NCI-H345 treated with DMSO at 0.1 percent for 48 hours (cell line): ENCODE measurements at regions not wholly inside any gene's neighbourhood (a gene's known extent, or its start where the extent isn't known, plus 50 kb on each side); places are given as distances from the start of the nearest gene placed in this dataset.

Experiments used
- DNase-seq: peaks from one replicate; lab custom pipeline; 2025; ENCODE audit not compliant: unreplicated experiment; lab: John Stamatoyannopoulos, UW

DNA sequence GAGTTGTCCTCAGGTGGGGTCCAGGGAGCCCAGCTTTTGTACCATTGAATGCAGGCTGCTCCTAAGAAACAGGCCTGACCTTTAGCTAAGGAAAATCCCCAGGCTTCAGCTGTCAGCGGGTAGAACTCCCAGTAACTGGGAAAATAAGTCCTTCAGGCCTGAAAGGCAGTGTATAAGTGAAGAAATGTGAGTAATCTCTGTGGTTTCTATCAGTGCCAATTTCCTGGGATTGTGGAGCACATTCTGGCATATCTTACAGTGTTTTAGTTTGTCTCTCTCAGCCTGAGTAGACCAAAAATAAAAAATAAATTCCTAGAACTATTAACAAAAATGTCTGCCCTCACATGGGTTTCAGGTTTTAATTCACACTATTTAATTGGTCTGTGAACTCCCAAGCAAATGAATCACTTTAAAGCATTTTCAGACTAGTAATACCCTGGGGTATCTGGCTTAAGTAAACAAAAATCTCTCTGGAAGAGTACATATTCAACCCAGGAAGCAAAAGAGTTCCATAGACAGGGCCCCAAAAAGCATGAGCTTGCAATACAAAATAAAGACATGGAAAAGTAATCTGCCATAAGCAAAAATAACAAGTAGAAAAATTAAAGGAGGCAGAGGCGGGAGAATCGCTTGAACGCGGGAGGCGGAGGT lies 566.2 kb upstream of the NOX3 start:
- no peak for DNase-seq

GRCh38 chr6:156017838-156018237 lies 562.2 kb upstream of the NOX3 start:
- no peak for DNase-seq

- DNase-seq, result no peak
Observed at GRCh38 chr6:156016186-156016976, 560.7 kb upstream of the NOX3 start.

- no peak for DNase-seq
Observed at GRCh38 chr6:156013155-156013554, 557.5 kb upstream of the NOX3 start.

DNA sequence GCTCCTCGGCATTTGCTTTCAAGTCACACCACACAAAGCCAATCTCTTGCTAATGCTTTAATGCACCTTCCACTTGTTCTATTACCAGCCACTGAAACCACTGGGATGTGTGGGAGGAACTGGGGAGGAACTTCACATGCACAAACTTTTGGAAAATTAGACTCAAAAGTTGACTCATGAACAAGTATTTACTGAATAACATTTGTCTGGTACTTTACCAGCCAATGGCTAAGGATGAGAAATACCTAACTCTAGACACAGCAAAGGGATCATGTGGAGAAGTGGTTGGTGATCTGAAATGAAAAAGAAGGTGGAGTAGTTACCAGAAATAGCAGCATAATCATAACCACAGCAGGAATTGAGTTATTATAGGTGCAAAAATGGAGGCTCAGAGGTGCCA lies 554.0 kb upstream of the NOX3 start:
- no peak for DNase-seq

- no peak for DNase-seq
Observed at GRCh38 chr6:156004796-156005195, 549.2 kb upstream of the NOX3 start.

DNA sequence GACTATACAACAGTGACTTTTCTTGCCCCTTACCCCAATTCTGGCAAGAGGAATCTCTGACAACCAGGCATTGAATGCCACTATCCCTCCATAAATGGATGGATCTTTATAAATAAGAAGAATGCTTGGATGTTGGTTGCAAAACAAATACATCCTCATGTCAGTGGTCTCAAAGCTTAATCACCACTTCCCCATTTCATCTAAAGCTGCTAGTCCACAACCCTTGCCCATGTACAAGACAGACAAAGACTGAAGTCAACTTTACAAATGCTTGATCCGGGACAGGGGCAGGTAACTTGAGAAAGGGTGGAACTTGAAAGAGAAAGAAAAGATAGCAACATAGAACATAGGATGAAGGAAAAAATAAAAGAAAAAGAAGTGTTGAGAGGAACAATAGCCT lies 540.5 kb upstream of the NOX3 start:
- no peak for DNase-seq

DNA sequence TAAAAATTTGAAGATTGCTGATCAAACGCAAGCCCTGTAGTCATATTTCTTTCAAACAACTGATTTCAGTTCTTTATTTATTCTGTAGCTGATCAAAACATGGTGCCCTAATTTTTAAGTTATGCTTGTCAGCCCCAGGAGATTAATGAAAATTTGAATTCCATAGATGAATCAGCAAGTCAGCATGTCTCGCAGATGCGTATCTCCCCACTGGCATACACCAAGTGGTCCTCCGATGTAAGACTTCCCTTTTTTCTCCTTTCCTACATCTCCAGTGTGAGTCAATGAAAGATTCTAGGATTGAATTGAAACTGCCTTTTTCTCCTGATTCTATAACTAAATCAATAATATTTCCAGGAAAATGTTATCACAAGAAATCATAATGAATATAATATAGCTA lies 539.6 kb upstream of the NOX3 start:
- DNase-seq, result no peak

- no peak for DNase-seq
Observed at GRCh38 chr6:155994086-155994485, 538.4 kb upstream of the NOX3 start.

DNA sequence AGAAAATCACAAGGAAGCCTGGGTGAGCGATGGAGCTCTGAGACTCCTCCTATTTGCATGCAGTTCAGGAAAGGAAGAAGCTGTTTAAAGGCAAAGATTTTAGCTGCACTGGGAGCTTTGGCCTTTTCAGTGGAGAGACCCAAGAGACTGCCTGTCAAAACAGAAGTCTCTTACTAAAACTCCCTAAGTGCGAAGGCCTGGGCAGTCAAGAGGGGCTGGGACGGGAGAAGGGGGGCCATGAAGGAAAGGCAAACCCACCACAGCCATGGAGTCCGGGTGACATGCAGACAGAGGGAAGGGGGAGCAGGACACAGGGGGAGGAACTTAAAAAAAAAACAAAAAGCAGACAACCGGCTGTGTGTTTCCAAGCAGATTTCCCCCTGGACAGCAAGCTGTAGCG lies 537.6 kb upstream of the NOX3 start:
- DNase-seq, result no peak

DNA sequence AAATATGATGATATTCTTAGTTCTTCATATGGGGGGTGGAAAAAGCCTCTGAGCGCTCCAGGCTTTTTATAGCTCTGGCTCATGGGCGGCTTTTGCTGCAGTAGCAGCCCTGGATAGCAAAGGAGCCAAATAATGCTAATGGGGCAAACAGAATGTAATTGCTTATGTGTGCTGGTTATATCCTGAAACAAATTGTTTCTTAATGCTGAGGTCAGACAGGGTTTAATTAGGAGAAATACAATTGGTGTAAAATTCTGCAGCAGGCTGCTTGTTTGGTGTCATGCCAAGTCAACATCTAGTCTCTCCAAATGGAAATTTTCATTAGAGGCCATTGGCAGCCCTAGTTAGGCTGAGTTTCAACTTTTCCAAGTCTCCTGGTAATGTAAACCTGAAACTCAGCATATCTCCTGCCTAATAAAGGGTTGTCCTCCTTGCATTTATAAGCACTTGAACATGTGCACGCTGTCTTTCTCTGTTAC lies 530.1 kb upstream of the NOX3 start:
- no peak for DNase-seq

- DNase-seq, result no peak
Observed at GRCh38 chr6:155980768-155981079, 525.1 kb upstream of the NOX3 start.

DNA sequence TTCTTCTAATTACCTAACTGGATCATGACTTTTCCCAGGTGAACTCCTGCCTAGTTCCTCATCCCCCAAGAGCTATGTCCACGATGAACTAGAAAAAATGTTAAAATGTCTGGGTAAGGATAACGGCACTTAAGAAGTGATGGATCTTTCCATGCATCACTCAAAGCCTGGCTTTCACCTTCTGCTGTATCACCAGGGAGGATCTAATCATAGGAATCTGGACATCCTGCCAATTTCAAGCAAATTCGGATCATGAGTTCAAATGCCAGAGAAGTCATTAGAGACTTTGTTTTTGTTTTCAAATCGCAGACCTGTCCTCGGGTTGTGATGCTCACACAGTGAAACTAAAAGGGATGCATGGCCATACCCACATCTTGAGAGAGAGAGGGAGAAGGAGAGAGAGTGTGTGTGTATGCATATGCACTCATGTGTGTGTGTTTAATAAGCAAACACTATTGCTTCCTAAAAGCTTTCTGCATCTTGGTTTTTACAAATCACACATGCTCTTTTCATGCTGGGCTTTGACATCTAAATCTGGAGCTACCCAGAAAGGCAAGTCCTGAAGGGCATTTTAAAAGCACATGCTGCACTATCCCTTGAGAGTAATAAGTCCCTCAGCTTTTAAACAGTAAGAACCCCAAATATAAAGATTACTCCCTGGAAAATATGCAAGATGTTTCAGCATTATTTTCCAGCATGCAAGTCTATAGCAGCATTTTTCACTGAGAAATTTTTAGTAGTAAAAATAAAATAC lies 524.6 kb upstream of the NOX3 start:
- DNase-seq, result no peak

GRCh38 chr6:155975506-155975905 lies 519.9 kb upstream of the NOX3 start:
- DNase-seq, result no peak

DNA sequence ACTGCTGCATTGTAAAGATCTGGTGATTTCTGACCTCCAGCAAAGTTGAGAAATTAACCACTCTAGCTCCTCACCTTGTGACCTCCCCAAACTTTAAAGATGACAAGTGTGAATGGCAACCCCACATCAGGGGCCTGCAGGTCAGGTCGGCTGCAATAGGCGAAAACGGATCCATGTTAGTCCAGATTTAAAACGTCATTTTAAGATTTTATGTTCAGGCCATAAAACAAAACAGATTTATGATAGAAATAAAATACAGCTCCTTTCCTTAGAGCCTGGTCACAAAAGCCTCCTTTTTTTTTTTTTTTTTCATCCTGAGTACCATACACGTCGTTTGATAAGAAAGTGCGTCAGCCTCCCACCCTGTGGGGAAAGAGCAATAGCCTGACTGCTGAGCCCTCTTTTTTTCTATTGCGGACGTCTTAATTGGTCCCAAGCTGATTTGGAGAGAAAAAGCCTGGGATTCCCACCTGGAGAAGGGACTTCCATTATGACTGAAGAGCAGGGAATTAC lies 519.2 kb upstream of the NOX3 start:
- no peak for DNase-seq

DNA sequence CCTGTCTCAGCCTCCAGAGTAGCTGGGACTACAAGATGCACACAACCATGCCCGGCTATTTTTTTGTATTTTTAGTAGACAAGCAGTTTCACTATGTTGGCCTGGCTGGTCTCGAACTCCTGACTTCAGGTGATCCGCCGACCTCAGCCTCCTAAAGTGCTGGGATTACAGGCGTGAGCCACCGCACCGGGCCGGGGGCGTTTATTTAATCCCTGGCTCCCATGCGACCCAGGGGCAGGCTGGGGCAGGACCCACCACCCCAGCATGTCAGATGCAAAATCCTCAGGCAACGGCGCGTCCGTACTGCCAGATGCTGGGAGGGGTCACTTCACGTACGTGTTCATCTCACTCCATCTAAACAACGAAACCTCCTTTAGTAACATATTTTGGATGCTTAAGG lies 518.7 kb upstream of the NOX3 start:
- no peak for DNase-seq

DNA sequence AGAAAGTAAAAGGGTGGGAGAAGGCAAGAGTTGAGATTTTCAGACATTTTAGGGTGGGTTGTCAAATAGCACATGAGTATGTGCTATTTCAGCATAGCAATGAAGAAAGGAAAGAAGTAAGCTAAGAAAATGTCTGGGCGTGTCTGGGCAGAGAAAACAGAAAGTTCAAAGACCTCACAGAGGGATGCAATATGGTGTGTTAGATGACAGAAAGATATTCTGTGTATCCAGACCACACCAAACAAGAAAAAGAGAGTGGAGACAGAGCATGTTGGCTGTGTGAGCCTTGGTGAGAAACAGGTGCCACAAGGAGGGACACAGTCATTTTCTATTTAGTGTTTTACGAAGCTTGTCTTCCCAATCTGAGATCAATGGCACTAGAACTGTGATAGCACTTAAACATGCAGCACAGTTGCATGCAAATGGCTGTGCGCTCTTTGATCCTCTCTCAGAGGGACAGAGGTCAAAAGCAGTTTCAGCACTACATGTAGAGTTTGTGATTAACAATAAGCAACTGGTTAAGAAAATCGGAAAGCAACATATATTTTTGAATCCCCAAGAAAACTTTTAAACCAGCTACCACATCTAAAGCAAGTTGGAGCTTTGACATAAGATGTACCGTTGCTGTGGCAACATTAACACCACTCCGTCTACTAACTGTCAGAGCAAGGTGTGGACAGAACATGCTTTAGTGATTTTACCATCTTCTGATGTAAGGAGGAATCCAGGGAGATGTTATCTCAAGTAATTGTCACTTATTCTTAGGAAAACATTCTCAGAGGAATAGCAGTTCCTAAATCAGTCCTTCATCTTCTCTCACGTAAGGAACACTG lies 515.5 kb upstream of the NOX3 start:
- no peak for DNase-seq

- no peak for DNase-seq
Observed at GRCh38 chr6:155970472-155970871, 514.8 kb upstream of the NOX3 start.

DNA sequence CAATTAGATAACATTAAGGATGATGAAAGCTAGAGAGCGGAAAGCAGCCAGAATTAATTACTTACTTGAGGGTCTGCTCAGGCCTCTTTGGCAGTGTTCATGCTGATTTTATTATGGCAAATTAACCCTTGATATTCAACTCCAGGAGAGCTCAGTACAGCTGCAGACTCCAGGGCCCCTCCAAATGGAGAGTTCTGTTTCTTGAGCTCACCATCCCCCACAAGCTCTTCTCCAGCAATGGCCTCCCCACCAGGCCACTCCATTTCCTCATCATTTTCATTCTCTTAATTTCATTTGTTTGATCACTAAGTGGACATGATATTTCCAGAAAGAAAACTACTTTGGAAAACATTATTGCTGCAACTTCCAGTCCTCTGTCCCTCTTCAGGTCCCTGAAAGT lies 513.3 kb upstream of the NOX3 start:
- DNase-seq, result no peak

DNA sequence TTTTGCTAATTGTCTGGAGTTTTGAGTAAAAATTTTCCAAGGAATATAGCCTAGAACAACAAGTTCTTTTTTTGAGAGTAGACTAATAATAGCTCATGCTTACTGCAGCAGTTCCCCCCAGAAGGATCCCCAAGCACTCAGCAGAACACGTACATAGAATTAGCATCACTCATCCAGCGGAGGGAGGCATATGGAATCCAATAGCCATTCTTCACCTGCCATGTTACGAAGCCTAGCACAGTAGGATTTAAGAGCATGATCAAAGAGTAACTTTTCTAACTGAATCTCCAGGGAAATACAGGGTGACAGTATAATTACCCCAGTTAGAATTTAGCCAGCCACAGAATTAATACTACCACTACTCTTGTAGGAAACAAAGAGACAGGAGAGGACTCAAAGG lies 511.7 kb upstream of the NOX3 start:
- DNase-seq, result no peak

- no peak for DNase-seq
Observed at GRCh38 chr6:155964544-155964943, 508.9 kb upstream of the NOX3 start.
